ENCODE measurements at regions not wholly inside any gene's neighbourhood (a gene's known extent, or its start where the extent isn't known, plus 50 kb on each side); places are given as distances from the start of the nearest gene placed in this dataset.

DNA sequence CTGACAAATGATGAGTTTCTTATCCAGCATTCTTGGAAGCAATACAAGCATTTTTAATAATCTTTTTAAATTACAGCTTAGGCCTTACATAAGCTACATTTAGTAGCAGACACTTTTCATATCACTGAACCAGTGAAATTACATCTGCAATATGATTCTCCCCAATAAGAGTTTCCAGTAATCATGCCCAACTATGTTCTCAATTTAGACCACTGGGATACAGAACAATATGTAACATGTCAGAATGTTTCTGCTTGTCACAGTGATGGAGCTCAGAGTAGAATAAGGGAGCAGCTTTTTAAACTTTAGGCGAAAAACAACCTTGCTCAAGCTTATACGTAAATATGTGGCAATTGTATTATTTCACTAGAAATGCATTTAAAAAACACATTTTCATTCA is 1132.2 kb downstream of the FAT4 start:
- TF ChIP-seq, protein P1, sequence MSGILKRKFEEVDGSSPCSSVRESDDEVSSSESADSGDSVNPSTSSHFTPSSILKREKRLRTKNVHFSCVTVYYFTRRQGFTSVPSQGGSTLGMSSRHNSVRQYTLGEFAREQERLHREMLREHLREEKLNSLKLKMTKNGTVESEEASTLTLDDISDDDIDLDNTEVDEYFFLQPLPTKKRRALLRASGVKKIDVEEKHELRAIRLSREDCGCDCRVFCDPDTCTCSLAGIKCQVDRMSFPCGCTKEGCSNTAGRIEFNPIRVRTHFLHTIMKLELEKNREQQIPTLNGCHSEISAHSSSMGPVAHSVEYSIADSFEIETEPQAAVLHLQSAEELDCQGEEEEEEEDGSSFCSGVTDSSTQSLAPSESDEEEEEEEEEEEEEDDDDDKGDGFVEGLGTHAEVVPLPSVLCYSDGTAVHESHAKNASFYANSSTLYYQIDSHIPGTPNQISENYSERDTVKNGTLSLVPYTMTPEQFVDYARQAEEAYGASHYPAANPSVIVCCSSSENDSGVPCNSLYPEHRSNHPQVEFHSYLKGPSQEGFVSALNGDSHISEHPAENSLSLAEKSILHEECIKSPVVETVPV (CRISPR knock-in tag; IDR thresholded peaks at IDR 0.05), result no peak
- TF ChIP-seq ZFP3 (CRISPR knock-in tag; IDR thresholded peaks at IDR 0.05) (no peak), SNAI2 (CRISPR knock-in tag; IDR thresholded peaks at IDR 0.05) (no peak), ZFP30 (CRISPR knock-in tag; IDR thresholded peaks at IDR 0.05) (no peak), ARNTL (CRISPR knock-in tag; IDR thresholded peaks at IDR 0.05; ENCODE audit: borderline replicate concordance, low read depth) (no peak)
- TF ChIP-seq, protein P2, sequence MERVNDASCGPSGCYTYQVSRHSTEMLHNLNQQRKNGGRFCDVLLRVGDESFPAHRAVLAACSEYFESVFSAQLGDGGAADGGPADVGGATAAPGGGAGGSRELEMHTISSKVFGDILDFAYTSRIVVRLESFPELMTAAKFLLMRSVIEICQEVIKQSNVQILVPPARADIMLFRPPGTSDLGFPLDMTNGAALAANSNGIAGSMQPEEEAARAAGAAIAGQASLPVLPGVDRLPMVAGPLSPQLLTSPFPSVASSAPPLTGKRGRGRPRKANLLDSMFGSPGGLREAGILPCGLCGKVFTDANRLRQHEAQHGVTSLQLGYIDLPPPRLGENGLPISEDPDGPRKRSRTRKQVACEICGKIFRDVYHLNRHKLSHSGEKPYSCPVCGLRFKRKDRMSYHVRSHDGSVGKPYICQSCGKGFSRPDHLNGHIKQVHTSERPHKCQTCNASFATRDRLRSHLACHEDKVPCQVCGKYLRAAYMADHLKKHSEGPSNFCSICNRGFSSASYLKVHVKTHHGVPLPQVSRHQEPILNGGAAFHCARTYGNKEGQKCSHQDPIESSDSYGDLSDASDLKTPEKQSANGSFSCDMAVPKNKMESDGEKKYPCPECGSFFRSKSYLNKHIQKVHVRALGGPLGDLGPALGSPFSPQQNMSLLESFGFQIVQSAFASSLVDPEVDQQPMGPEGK (CRISPR knock-in tag; IDR thresholded peaks at IDR 0.05; ENCODE audit: borderline replicate concordance), result no peak
